SU-DHL-6 (cell line): ENCODE measurements at regions not wholly inside any gene's neighbourhood (a gene's known extent, or its start where the extent isn't known, plus 50 kb on each side); places are given as distances from the start of the nearest gene placed in this dataset.

Experiments used
- H2AFZ ChIP-seq: fragments of 200-600 bp; sonication (generic); 2 replicates; pipeline ENCODE4 v1.6.1; 2014; ENCODE audit warnings: low read depth, mild to moderate bottlenecking, moderate library complexity, mixed read lengths, antibody characterized with exemption, low read length; ENCODE audit not compliant: severe bottlenecking
- H3F3A ChIP-seq: fragments of 200-600 bp; shearing (Covaris generic); 2 replicates; pipeline ENCODE4 v1.6.0; 2016; ENCODE audit warnings: antibody characterized with exemption, mild to moderate bottlenecking; ENCODE audit not compliant: insufficient read depth
- H3K27ac ChIP-seq: fragments of 200-600 bp; sonication (generic); 2 replicates; pipeline ENCODE4 v1.5.1; 2016; ENCODE audit warnings: low read depth, mild to moderate bottlenecking, low read length, moderate library complexity, mixed read lengths
- H3K27me3 ChIP-seq: fragments of 200-600 bp; sonication (generic), shearing (Covaris generic); 2 replicates; pipeline ENCODE4 v1.6.0; 2014; ENCODE audit warnings: mild to moderate bottlenecking, low read length
- H3K36me3 ChIP-seq: fragments of 200-600 bp; sonication (generic); 2 replicates; pipeline ENCODE4 v1.6.1; 2014; ENCODE audit warnings: mild to moderate bottlenecking, low read length, mixed read lengths
- H3K4me2 ChIP-seq: fragments of 300-600, 200-600 bp; shearing (Covaris generic), sonication (generic); 2 replicates; pipeline ENCODE4 v1.6.0; 2014; ENCODE audit warnings: low read length, low read depth, mild to moderate bottlenecking; ENCODE audit not compliant: poor library complexity, severe bottlenecking
- H3K4me3 ChIP-seq: fragments of 200-600 bp; sonication (generic); 2 replicates; pipeline ENCODE4 v1.5.1; 2014; ENCODE audit warnings: antibody characterized with exemption, low read length, mild to moderate bottlenecking, mixed read lengths; ENCODE audit not compliant: insufficient read depth, poor library complexity, severe bottlenecking
- H3K79me2 ChIP-seq: fragments of 200-600 bp; sonication (generic); 2 replicates; pipeline ENCODE4 v1.6.1; 2014; ENCODE audit warnings: mild to moderate bottlenecking, low read length, moderate library complexity; ENCODE audit not compliant: insufficient read depth
- H3K9ac ChIP-seq: fragments of 200-600 bp; sonication (generic); 2 replicates; pipeline ENCODE4 v1.7.0; 2014; ENCODE audit warnings: mild to moderate bottlenecking, low read length
- H3K9me2 ChIP-seq: fragments of 200-600 bp; sonication (generic); replicated peaks from 2 replicates; pipeline ENCODE4 v1.6.1; 2014; ENCODE audit warnings: low read length; ENCODE audit not compliant: insufficient read depth
- H3K9me3 ChIP-seq: fragments of 200-600 bp; sonication (generic); 2 replicates; pipeline ENCODE4 v1.6.1; 2014; ENCODE audit warnings: low read length, mixed read lengths; ENCODE audit not compliant: insufficient read depth
- H4K20me1 ChIP-seq: fragments of 200-600 bp; sonication (generic); 2 replicates; pipeline ENCODE4 v1.6.1; 2014; ENCODE audit warnings: low read depth, mild to moderate bottlenecking, antibody characterized with exemption, low read length, moderate library complexity, mixed read lengths
- EZH2phosphoT487 ChIP-seq: fragments of 200-600 bp; sonication (generic), shearing (Covaris generic); conservative IDR thresholded peaks from 2 replicates; pipeline ENCODE4 v1.6.1; 2018; ENCODE audit warnings: mild to moderate bottlenecking, antibody characterized with exemption, low read length, moderate library complexity, mixed read lengths
- TF ChIP-seq, protein P1 (sequence below): fragments of 200-600 bp; sonication (generic); IDR thresholded peaks from one replicate; pipeline ENCODE4 v1.5.1; 2017; ENCODE audit warnings: antibody characterized with exemption, mild to moderate bottlenecking, low read length, moderate library complexity; ENCODE audit not compliant: insufficient read depth, poor library complexity, severe bottlenecking

DNA sequence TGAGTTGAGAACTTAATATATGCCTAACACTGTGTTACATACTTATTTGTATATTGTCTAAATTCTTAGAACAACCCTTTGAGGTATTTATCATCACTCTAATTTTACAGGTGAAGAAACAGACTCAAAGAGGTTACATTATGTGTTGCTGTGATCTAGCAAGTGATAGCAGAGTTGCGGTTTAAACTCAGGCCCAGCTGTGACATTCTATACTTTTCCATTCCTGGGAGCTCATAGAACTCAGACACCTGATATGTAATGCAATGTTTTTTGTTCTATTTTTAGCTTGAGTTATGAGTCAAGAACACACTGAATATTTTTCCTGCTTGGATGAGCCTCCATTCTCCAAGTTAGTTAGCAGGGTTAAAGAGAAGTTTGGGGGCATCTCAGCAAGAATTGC, 449.7 kb upstream of the DDI1 start:
- H3K27me3 ChIP-seq = no peaks in the 10 kb centered on the region; the same call in 1 of the 2 replicates
- H3K9ac ChIP-seq = no peak overlapping the region
- no peak overlapping the region for H3K27ac ChIP-seq
- H3K79me2 ChIP-seq = no peaks in the 10 kb centered on the region
- H3K9me2 ChIP-seq = no peaks in the 10 kb centered on the region
- no peaks in the 10 kb centered on the region for H4K20me1 ChIP-seq
- no peak overlapping the region for H2AFZ ChIP-seq
- no peak overlapping the region for H3K4me3 ChIP-seq
- H3K9me3 ChIP-seq = no peaks in the 10 kb centered on the region
- no peaks in the 10 kb centered on the region for H3K36me3 ChIP-seq
- H3K4me2 ChIP-seq = no peak overlapping the region
- TF ChIP-seq EZH2phosphoT487 = no peak
- TF ChIP-seq, protein P1, sequence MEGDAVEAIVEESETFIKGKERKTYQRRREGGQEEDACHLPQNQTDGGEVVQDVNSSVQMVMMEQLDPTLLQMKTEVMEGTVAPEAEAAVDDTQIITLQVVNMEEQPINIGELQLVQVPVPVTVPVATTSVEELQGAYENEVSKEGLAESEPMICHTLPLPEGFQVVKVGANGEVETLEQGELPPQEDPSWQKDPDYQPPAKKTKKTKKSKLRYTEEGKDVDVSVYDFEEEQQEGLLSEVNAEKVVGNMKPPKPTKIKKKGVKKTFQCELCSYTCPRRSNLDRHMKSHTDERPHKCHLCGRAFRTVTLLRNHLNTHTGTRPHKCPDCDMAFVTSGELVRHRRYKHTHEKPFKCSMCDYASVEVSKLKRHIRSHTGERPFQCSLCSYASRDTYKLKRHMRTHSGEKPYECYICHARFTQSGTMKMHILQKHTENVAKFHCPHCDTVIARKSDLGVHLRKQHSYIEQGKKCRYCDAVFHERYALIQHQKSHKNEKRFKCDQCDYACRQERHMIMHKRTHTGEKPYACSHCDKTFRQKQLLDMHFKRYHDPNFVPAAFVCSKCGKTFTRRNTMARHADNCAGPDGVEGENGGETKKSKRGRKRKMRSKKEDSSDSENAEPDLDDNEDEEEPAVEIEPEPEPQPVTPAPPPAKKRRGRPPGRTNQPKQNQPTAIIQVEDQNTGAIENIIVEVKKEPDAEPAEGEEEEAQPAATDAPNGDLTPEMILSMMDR = no peak
- H3F3A ChIP-seq = no peaks in the 10 kb centered on the region

DNA sequence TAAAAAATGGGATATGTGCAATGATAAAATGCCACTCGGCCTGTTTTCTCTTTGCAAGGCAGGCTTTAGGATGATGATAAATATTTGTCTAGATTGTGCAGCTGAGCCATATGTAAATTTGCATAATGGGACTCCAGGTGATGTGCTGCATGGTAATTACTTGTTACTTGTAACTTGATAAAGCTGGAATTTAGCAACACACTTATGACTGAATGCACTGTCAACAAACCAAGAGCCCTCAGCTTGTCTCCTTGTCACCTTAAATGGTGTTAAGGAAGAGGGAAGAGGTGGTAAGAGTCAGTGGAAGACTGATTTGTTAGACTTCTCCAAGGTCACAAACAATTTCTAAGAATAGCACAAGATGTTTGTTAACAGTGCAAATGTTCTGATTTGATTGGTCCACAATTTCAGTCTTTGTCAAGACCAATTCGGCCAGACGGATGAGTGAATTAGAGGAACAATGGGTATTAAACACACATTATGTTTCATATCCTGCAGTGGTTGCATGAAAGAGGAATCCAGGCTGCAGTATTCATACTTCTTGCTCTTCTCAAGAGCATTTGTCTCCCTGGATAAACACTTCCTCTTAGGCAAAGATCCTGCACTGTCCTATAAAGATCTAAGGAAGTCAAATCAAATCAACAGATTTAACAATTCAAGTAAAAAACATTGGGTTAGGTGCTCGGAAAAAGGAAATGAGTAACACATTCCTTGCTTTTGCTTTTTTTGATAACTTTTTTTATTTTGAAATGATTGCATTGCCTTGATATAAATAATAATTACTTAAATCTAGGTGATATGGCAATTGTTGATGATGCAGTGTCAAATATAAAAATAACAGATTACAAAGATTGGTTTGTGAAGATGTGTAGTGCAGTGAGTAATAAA, 448.3 kb upstream of the DDI1 start:
- no peak overlapping the region for H2AFZ ChIP-seq
- no peaks in the 10 kb centered on the region for H3K36me3 ChIP-seq
- H3K27me3 ChIP-seq = no peaks in the 10 kb centered on the region; the same call in 1 of the 2 replicates
- no peaks in the 10 kb centered on the region for H3K9me3 ChIP-seq
- H3K27ac ChIP-seq = no peak overlapping the region
- H4K20me1 ChIP-seq = no peaks in the 10 kb centered on the region
- TF ChIP-seq, protein P1 = no peak
- no peak for TF ChIP-seq EZH2phosphoT487
- no peaks in the 10 kb centered on the region for H3K9me2 ChIP-seq
- H3K4me3 ChIP-seq = no peak overlapping the region
- no peak overlapping the region for H3K4me2 ChIP-seq
- H3K9ac ChIP-seq = no peak overlapping the region
- H3K79me2 ChIP-seq = no peaks in the 10 kb centered on the region
- no peaks in the 10 kb centered on the region for H3F3A ChIP-seq

DNA sequence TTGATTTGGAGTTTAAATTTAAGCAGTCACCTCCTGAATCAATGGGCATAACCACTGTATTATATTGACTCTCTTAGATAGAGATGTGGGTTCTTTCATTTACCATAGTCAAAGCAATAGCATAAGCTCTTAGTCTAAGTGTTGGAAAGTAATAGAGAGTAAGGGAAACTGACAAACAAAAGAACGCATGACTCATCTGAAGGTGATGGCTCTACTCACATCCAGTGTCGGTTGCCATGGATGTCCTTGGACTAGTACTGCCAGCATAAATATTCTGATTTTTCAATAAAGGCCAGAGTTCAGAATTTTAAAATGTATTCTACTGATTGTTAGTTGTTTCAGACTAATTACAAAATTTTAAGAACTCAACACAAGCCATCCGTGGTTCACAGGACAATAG, 444.9 kb upstream of the DDI1 start:
- H3F3A ChIP-seq = no peaks in the 10 kb centered on the region
- no peaks in the 10 kb centered on the region for H3K36me3 ChIP-seq
- H4K20me1 ChIP-seq = no peaks in the 10 kb centered on the region
- H2AFZ ChIP-seq = no peak overlapping the region
- H3K27ac ChIP-seq = no peak overlapping the region
- H3K9ac ChIP-seq = no peak overlapping the region
- H3K4me2 ChIP-seq = no peak overlapping the region
- no peaks in the 10 kb centered on the region for H3K9me3 ChIP-seq
- H3K4me3 ChIP-seq = no peak overlapping the region
- no peaks in the 10 kb centered on the region for H3K79me2 ChIP-seq
- no peaks in the 10 kb centered on the region for H3K9me2 ChIP-seq
- no peaks in the 10 kb centered on the region; the same call in 1 of the 2 replicates for H3K27me3 ChIP-seq
- TF ChIP-seq, protein P1 = no peak
- no peak for TF ChIP-seq EZH2phosphoT487
